ENCODE measurements at regions not wholly inside any gene's neighbourhood (a gene's known extent, or its start where the extent isn't known, plus 50 kb on each side); places are given as distances from the start of the nearest gene placed in this dataset.

- TF ChIP-seq PHF8 (conservative IDR thresholded peaks at IDR 0.05; ENCODE audit: low read depth, low read length): no peak
- no peak for TF ChIP-seq CTCF (IDR thresholded peaks at IDR 0.05; ENCODE audit: control extremely low read depth in 1 of 3, insufficient read depth in 1 of 3, low read depth in 1 of 3, low read length in 3 of 3)
- no peak for TF ChIP-seq POLR2AphosphoS5 (IDR thresholded peaks at IDR 0.05; ENCODE audit: low read depth, low read length)
- TF ChIP-seq POLR2A (IDR thresholded peaks at IDR 0.05; ENCODE audit: control extremely low read depth in 1 of 2, low read depth in 2 of 2, low read length in 2 of 2): no peak
- no peak for TF ChIP-seq EZH2 (IDR thresholded peaks at IDR 0.05; ENCODE audit: low read depth, low read length, severe bottlenecking)
- TF ChIP-seq RNF2 (IDR thresholded peaks at IDR 0.05; ENCODE audit: borderline replicate concordance, low read depth, low read length, missing control alignments, poor library complexity, severe bottlenecking): no peak
- no peak for TF ChIP-seq SP1 (IDR thresholded peaks at IDR 0.05; ENCODE audit: low read depth, low read length)
- no peak for TF ChIP-seq JUN (IDR thresholded peaks at IDR 0.05; ENCODE audit: low read depth, low read length)
- no peak for TF ChIP-seq MAFK (IDR thresholded peaks at IDR 0.05; ENCODE audit: low read depth, low read length)
- no peak for TF ChIP-seq POU5F1 (IDR thresholded peaks at IDR 0.05; ENCODE audit: low read depth, low read length)
- no peak for TF ChIP-seq RFX5 (IDR thresholded peaks at IDR 0.05; ENCODE audit: borderline replicate concordance, low read depth, low read length)
- no peak for TF ChIP-seq MAX (IDR thresholded peaks at IDR 0.05)
- no peak for TF ChIP-seq SP2 (IDR thresholded peaks at IDR 0.05; ENCODE audit: low read length)
- no peak for TF ChIP-seq NRF1 (IDR thresholded peaks at IDR 0.05; ENCODE audit: low read depth, low read length)
Measured at GRCh38 chr15:25493823-25494526, 55.2 kb upstream of the UBE3A start.
